Stimulated activated CD8-positive, alpha-beta memory T cell treated with anti-CD3 and anti-CD28 coated beads, Interleukin-4, amount 100 ng/mL, for 48 hours (primary cell): ENCODE measurements at regions not wholly inside any gene's neighbourhood (a gene's known extent, or its start where the extent isn't known, plus 50 kb on each side); places are given as distances from the start of the nearest gene placed in this dataset.
"Not testable (repeated sequence)": the region's sequence is repeated elsewhere in the genome, so short reads cannot be mapped to it uniquely, and the experiment has no call there.

Source experiments
- DNase-seq: peaks from one replicate; pipeline ENCODE4 v3.0.0-alpha.2; 2020

DNA sequence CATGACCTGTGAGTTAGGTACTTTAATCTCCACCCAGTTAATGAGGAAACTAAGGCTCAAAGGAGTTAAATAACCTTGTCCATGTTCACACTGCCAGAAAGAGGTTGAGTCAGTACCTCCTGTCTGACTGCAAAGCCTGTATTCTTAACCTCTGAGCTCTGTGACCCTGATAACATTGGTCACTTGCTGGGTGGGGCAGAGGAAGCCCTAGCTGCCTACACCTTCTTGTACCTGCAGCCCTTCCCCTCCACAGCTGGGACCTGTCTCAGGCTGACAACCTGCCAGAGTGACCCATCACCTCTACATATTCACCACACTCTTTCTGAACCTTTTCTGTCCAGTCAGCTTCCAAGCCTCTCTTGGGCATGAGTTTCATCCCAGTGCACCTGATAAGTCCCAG is 106.1 kb upstream of the HES1 start:
- DNase-seq: no peak

DNA sequence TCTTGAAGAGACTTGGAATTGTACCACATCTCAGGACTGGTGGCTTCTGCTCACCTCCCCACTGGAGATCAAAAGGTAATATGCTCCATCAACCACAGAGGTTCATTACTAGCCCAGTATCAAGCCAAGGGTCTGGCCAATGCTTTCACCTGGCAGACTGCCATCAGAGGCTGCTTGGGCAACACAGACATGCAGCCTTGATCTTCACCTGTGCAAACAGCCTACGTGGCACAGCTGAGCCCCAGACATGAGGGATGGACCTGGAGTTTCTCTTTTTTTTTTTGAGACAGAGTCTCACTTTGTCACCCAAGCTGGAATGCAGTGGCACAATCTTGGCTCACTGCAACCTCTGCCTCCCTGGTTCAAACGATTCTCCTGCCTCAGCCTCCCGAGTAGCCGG is 105.6 kb upstream of the HES1 start:
- DNase-seq: no peak

DNA sequence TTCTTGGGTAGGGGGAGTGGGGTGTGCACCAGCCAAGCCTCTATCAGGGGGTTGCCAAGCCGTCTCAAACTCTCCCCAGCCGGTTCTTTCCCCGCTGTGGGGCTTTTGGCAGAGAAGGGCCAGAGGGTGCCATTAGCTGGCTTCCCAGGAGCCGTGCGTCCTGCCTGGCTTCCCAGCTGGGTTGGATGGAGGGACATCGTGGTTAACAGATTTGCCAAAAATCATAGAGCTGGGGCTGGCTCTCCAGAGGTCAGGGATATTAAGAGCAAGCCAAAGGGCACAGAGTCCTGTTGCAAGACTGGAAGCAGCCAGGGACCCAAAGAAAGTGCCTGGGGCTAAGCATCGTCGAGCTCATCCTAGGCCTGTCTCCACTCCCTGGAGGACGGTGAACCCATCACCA is 104.6 kb upstream of the HES1 start:
- DNase-seq: no peak

DNA sequence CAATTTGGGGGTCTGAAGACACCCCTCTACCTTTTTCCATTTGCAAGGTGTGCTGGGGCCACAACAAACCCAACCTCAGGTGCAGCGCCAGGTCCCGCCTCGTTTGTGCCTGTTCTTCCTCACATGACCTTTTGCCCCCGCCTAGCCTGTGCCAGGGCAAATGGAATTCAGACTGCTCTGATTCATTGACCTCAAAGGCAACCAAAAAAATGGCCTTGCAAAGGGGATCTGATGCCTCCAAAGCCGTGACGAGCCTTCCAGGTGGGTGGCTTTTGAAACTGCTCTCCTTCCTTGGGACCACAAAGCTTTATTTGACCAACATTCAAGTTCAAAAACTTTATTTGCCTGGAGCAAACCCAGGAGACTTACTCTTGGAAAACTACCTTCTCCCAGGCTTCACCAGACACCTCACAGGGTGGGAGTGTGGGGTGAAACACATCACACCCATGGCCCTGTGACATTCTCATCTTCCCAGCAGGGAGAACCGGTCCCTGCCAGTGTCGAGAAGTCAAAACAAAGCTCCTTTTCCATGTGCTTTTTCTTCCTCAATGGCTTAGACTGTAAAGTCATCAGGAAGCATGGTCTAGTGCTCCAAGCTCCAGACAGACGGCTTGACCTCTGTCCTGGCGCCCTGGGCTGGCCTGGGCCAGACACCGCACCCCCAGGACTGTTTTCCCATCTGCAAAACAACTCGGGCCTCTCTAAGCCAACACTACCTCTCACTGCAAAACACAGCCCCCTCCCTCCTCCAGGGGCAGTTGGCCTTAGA is 103.9 kb upstream of the HES1 start:
- no peak for DNase-seq

DNA sequence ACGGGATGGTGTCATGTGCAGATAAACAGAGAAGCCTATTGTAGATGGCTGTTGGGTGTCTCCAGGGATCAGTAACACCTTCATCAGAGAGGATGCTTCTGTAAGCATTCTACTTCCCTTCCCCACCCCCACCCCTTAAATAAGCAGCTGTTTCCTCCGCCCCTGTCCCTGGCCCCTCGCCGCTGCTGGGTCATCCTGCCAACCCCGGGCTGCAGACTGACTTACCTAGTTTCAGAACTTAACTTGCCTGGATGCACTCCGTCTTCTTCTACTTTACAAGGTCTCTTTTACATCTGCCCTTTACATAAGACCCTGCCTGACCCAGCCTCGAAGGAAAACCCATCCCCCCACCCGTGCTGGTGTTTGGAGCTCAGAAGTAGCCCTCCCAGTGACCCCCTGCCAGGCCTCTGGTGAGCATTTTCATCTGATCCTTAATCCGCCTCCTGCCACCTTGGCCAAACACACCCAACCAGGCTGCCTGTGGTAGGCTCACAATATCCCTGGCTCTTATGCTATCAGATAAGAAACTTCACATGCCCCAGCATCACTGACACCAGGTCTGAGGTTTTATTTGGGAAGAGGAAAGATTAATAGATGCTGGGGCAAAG is 103.0 kb upstream of the HES1 start:
- no peak for DNase-seq

DNA sequence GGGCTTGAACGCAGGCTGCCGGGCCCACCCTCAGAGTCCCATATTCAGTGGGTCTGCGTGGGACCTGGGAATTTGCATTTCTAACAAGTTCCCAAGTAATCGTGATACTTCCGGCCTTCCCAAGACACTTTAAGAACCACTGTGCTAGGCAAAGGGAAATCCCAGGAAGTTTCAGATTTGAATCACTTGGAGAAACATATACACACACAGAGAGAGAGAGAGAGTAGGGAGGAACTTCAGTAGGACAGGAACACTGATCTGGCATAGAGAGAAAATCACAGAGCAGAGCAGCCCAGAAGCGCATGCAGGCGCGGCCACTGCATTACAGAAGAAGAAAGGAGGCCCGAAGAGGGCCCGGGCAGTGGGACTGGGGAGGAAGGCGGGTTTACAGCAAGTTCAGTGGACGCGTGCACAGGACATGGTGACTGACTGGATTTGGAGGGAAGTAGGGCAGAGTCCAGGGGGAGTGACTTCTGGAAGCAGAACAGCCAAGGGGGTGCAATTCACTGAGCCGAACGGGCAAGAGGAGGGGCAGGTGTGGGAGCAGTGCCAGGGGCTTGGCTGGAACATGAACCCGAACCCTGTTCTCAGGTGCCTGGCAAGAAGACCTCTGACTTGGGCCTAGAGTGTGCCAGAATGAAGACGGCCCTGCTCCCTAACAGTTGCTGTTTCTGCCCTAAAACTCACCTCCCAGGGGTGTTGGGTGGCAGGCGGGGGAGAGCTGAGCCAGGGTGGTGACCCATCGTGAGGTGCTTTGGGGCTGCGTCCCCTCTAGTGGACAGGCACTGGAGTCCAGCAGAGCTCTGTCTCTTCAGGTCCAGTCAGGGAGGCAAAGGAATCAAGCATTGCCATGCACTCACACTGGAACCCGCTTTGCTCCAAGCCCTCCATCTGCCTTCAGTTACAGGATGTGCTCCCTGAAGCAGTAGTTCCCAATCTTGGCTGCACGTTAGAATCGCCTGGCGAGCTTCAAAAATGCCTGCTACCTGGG is 101.3 kb upstream of the HES1 start:
- no peak for DNase-seq

DNA sequence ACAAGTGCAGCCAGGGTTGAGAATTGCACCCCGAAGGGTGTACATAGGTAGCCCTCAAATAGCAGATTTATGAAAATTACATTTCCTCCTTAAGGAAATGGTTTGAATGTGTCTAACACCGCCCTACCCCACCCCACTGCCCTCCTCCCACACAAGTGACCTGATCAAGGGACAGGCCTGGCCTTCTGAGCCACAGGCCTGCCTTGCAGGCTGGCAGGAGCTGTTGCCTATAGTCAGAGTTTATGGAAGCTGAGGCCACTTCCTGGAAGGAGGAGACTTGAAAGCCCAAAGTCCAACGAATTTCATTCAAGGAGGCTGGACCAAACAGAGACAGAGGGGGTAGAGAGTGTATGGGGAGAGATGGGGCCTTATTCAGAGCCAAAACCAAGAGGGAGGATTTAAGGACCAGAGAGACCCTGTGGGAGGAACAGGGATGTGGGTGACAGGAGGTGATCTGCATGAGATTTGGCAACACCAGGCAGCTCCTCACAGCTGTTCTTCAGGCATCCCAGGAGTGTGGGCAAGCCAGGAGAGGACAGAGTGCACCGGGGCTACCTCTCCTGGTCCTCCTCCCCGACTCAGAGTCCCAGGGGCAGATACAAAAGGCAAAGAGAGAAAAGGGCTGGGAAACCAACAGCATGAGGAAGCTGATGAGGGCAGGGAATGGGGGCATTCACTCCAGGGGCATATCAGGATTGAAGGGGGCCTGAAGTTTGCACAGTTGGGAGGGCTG is 100.4 kb upstream of the HES1 start:
- DNase-seq: no peak

DNA sequence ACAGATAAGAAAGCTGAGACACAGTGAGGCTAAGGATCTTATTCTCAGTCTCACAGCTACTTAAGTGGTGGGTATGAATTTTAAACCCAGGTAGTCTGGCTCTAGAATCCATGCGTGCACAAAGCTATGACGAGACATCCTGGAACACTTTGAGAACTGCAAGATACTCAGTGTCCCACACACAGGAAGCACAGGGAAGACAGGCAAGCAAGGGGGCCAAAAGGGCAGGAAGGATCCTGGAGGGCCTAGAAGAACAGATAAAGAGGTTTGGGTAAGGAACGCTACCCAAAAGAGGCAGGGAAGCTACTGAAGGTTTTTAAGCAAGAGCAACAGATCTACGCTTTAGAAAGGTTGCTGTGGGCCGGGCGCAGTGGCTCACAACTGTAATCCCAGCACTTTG is 99.1 kb upstream of the HES1 start:
- DNase-seq: no peak

DNA sequence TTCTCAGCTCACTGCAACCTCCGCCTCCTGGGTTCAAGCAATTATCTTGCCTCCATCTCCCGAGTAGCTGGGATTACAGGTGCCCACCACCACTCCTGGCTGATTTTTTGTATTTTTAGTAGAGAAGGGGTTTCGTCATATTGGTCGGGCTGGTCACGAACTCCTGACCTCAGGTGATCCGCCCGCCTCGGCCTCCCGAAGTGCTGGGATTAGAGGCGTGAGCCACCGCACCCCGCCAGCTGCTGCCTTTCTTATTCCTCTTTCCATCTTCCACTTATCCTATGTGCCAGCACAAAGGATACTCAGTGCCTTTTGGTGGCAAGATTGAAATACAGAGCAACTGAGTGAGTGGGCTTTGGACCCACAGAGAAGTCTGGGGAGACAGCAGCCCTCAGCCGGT is 97.6 kb upstream of the HES1 start:
- not testable (repeated sequence) for DNase-seq

DNA sequence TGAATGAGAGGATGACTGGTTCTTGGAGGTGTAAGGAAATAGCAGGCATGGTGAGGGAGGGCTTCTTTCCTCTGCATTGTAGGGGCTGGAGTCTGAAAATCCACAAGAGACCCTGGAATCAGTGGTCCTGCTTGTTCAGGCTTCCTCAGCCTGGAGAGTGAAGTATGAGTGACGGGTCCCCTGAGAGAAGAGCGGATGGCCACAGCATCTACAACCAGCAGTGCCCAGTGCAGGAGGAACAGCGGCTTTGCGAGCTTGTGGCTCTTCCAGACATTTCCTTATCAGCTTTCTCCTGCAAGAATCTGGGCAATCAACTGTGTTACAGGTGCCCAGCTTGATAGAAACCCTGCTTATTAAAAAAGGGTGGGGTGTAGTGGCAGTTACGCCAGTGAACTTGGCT is 97.0 kb upstream of the HES1 start:
- no peak for DNase-seq

DNA sequence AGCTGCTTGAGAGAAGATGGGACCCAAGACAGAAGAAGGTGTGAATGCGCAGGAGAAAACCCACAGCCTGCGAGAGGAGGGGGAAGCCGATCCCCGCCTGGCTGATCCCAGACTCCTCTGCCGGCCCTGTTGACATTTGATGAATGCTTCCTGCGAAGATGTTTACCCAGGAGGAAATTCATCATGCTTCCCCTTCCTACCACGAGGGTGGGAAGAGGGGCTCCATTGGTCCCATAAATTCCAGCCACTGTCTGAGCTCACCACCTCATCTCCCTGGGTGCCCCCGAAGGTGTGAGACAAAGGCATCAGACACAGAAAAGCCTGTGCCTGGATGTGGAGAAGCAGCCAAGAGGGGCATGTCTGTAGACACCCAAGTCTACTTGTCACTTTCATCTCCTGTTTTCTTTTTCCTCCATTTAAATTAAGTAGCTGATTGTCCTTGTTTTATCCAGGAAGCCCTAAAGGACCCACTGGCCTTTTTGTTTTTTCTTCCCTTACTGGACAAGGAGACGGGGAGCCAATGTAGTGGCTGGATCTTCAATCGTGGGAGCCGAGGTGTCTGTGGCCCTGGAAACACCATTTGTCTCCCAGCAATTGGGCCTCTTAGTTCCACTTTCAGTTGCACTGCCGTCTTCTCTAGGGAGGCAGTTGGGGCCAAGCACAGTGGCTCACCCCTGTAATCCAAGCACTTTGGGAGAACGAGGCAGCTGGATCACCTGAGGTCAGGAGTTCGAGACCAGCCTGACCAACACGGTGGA is 95.3 kb upstream of the HES1 start:
- DNase-seq: no peak

DNA sequence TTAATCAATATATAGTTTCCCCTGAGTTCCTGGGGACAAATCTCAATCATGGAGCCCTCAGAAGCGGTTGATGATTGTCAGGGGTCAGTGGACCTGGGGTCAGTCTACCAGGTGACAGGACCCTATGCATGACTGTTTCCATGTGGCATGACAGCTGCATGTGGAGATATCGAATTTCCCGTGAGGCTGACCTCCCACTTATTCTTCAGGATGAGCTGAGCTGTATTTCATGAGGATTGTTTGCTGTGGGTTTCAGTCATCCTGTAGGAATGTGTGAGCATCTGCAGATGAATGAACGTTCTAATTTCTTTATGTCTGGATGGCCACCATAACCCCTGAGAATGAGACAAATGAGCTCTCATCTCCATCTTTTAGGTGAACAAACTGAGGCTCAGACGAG is 93.0 kb upstream of the HES1 start:
- no peak for DNase-seq

DNA sequence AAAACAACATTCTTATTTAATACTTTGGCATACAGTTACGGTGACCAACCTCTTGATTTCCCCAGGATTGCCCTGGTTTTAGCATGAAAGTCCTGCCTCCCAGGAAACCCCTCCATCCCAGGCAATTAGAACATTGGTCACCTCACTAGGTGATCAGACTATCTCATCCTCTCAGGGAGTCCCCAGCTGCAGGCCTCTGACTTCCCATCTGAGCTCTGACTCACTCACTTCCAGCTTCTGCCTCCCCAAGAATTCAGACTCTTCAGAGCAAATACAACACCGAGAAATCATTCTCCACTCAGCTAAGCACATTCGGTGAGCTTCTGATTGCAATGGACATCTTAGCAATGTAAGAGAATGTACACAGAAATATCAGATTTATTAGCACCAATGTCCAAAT is 92.4 kb upstream of the HES1 start:
- no peak for DNase-seq

DNA sequence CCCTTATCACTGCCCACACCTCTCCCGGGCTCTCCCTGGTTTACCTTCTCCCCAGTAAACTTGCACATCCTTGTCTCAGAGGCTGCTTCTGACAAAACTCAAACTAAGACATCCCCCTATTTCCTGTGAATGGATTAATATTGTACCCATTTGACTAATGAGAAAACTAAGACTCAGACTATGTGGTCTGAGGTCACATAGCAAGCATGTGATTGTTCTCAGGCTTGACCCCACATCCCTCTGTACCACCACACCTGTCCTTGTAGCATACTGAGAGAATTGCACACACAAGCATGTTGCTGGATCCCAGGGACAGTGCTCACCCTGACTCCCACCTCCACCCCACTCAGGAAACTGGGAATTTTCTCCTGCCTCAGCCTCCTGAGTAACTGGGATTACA is 90.7 kb upstream of the HES1 start:
- no peak for DNase-seq

DNA sequence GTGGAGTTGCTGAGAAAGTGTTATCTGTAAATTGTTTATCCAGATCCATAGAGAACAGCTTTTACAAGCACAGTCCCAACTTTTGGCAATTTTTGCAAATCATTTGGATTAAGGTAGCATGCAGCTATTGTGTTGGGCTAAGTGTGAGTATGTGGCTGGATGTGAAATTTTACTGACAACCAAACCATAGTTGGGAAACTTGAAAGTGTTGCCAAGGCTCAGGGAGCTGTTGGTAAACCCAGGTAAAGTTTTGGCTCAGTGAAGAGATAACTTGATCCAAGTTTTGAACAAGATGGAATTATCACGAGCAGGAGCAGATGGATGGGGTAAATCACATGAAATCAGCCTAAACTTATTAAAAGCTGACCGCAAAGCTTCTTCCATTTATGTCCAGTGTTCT is 90.0 kb upstream of the HES1 start:
- no peak for DNase-seq

DNA sequence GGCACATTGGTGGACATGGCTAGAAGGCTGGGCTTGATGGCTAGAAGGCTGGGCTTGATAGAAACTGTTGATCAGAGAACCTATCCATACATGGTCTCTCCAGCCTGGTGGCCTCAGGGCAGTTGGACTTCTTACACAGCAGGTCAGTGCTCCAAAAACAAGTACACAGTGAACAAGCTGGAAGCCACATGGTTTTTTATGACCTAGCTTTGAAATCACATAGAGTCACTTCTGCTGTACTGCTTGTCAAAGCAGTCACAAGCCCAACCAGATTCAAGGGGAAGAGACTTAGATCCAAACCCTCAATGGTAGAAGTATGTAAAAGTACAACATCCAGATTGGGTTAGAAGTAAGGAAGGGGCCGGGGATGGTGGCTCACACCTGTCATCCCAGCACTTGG is 89.4 kb upstream of the HES1 start:
- no peak for DNase-seq

DNA sequence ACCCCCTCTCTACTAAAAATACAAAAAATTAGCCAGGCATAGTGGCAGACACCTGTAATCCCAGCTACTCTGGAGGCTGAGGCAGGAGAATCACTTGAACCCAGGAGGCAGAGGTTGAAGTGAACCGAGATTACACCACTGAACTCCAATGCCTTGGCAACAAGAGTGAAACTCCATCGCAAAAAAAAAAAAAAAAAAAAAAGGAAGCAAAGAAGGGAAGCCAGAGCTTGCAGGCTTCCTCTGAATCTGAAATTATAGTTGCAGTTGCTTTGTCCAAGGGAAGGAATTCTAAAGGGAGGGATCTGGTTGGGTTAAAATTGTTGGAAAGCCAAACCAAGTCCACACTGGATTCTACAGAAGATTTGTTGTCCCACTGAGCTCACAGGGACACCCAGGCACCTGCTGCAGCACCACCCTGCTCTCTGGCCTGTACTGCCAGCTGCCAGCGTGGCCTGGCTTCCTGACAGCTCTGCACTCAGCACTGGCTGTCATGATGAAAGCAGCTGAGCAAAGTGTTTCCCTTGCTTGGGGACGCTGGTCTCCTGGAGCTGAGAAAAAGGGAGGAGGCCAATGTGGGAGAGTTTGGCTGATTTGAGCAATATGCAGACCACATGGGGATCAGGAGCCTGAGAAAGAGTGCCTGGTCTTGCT is 88.8 kb upstream of the HES1 start:
- no peak for DNase-seq

DNA sequence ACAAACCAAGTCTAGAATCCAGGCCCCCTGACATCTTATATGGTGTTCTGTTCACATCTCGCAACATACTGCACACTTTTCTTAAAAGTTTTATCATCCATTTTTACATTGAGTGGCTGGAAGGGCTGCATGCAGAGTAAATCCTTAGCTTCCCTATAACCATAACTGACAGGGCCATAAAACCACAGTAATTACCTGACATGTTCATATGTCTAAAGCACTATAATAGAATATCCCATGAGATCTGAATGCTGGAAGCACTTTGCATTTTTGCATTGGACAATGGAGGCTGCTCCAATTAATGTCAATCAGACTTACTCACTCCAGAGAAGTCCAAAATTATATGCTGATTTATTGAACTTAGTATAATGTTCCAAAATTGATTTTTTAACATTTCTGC is 86.6 kb upstream of the HES1 start:
- no peak for DNase-seq

DNA sequence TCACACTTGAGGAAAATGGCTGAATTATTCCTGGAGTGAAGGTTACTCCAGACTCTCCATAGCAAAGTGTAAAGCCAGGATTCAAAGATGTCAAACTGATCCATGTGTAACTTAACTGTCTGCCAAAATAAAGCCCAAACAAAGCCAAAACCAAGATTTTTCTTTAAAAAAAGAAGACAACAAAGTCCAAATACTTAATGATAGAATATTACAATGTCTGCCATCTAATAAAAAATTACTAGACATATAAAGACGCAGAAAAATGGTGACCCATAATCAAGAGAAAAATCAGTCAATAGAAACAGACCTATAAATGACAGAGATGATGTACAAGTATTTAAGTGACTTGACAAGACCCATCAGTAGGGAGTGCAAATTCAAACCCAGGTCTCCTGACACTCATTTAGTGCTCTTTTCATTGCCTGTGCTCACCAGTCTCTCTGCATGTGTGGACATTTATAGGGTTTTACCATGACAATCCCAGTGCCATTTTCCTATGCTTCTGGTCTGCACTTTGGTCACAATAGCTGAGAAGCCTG is 85.1 kb upstream of the HES1 start:
- no peak for DNase-seq

DNA sequence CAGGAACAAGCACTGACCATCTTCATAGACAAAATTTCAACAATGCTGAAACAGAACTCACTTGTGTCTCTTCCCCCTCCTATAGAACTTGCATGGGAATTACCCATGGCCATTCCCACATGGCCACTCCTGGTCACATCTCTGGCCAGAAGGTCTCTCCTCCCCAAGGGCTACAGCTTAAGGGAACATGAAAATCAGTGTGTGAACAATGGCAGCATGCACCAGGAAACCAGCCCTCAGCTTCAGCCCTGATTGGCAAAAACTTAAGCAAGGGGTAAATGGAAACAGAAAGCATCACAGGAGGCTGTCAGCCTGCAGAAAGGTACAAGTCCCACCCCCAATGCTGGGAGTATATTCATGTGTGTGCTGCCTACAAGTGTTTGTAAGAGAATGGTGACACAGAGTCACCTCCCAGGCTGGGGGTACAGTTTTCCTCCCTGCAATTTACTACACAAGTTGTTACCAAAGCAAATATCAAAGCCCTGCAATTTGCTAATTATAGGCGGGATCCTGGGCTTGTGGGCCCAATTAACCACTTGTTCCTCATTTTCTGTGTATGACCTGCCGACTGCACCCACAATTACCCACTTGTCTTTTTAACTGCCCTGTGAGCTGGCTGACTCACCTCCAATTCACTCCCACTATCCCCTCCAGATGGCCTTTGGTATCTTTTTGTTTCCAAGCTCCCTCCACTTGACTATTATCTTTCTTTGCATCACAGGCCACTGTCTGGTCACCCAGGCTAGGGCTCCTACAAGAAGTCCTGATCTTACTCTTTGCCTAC is 84.4 kb upstream of the HES1 start:
- no peak for DNase-seq

DNA sequence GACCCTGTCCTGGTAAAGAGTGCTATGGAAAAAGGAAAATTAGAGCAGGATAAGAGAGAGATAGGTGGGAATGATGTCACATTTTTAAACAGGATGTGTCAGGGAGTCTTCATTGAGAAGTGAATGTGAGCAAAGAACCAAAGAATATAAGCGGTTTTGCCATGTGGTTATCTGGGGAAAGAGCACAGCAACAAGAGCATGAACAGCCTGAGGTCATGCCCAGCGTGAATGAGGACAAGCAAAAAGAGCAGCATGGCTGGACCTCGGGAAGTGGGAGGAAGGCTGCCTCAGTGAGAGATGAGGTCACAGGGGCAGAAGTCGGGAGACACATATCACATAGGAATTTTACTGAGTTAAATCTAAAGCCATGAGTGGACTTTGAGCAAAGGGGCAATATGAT is 82.8 kb upstream of the HES1 start:
- no peak for DNase-seq
